B cell (primary cell): ENCODE measurements at regions not wholly inside any gene's neighbourhood (a gene's known extent, or its start where the extent isn't known, plus 50 kb on each side); places are given as distances from the start of the nearest gene placed in this dataset.

Source experiments
- EZH2 ChIP-seq: IDR thresholded peaks from 2 replicates; pipeline ENCODE4 v1.6.1; 2012; ENCODE audit warnings: borderline replicate concordance, low read depth, mild to moderate bottlenecking, moderate library complexity, low read length; ENCODE audit not compliant: insufficient read depth, poor library complexity, severe bottlenecking
- TF ChIP-seq, protein P1 (sequence below): fragments of 200-600 bp; IDR thresholded peaks from one replicate; pipeline ENCODE4 v1.8.0; 2022; ENCODE audit warnings: antibody characterized with exemption, mild to moderate bottlenecking

DNA sequence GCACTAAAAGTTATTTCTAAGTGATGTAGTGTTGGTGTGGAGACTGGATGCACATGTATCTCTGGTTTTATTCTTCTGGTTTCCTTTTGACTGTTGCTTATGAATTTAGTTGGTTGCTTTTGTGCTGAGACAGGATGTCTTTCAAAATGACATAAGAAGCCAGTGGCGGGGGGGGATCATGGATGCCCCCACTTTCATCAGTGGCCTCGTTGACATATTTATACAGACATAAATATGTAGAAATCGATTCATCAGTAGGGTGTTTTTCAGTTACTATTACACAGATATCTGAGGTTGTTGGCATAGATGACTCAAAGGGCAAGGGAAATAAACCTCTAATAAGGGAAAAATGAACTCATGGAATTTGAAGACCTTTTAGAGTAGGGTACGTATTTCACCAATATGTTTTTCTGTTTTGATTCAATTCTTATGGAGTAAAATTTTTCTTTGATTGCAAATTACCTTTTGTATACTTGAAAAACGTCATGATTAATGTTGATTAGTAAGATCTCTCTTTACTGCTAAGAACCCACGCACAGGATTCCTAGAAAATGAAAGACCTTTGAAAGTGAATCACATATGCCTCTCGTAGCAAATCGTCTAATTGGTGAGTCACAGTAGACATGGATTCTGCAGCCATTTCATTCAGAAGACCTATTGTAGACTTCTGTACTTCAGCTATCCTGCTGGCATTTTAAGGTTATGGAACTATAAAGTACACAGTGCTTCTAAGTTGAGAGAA is 97.4 kb upstream of the RBMS3 start:
- TF ChIP-seq, protein P1, sequence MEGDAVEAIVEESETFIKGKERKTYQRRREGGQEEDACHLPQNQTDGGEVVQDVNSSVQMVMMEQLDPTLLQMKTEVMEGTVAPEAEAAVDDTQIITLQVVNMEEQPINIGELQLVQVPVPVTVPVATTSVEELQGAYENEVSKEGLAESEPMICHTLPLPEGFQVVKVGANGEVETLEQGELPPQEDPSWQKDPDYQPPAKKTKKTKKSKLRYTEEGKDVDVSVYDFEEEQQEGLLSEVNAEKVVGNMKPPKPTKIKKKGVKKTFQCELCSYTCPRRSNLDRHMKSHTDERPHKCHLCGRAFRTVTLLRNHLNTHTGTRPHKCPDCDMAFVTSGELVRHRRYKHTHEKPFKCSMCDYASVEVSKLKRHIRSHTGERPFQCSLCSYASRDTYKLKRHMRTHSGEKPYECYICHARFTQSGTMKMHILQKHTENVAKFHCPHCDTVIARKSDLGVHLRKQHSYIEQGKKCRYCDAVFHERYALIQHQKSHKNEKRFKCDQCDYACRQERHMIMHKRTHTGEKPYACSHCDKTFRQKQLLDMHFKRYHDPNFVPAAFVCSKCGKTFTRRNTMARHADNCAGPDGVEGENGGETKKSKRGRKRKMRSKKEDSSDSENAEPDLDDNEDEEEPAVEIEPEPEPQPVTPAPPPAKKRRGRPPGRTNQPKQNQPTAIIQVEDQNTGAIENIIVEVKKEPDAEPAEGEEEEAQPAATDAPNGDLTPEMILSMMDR = no peak
- no peak for TF ChIP-seq EZH2
